ENCODE measurements at regions not wholly inside any gene's neighbourhood (a gene's known extent, or its start where the extent isn't known, plus 50 kb on each side); places are given as distances from the start of the nearest gene placed in this dataset.

DNA sequence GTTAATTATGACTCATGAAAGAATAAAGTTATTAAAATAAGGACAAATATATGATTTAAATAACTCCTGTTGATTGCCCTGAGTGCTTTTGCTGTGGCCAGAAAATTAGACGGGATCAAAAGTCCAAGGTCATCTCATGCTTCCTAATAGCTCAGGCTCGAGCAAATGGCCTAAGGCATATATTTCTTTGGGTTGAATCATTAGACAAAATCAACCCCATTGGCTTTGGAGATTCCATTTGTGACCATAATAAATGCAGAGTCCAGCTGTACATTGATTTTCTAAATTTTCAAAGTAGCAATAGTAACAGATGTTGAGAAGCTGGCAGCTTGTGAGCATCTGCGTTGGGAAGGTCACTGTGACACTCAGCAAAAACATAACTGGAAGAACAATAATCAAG lies 464.5 kb upstream of the TGFBR2 start:
- TF ChIP-seq RFX5 (IDR thresholded peaks at IDR 0.05; ENCODE audit: borderline replicate concordance, low read depth, low read length), result no peak
- no peak for TF ChIP-seq CREB1 (IDR thresholded peaks at IDR 0.05)
- TF ChIP-seq, protein P1, sequence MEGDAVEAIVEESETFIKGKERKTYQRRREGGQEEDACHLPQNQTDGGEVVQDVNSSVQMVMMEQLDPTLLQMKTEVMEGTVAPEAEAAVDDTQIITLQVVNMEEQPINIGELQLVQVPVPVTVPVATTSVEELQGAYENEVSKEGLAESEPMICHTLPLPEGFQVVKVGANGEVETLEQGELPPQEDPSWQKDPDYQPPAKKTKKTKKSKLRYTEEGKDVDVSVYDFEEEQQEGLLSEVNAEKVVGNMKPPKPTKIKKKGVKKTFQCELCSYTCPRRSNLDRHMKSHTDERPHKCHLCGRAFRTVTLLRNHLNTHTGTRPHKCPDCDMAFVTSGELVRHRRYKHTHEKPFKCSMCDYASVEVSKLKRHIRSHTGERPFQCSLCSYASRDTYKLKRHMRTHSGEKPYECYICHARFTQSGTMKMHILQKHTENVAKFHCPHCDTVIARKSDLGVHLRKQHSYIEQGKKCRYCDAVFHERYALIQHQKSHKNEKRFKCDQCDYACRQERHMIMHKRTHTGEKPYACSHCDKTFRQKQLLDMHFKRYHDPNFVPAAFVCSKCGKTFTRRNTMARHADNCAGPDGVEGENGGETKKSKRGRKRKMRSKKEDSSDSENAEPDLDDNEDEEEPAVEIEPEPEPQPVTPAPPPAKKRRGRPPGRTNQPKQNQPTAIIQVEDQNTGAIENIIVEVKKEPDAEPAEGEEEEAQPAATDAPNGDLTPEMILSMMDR (IDR thresholded peaks at IDR 0.05; ENCODE audit: control extremely low read depth in 1 of 3, insufficient read depth in 1 of 3, low read depth in 1 of 3, low read length in 3 of 3), result no peak
- no peak for TF ChIP-seq POLR2A (IDR thresholded peaks at IDR 0.05; ENCODE audit: control extremely low read depth in 1 of 2, low read depth in 2 of 2, low read length in 2 of 2)
- no peak for TF ChIP-seq SP1 (IDR thresholded peaks at IDR 0.05; ENCODE audit: low read depth, low read length)
